CD8-positive, alpha-beta memory T cell (primary cell): ENCODE measurements at regions not wholly inside any gene's neighbourhood (a gene's known extent, or its start where the extent isn't known, plus 50 kb on each side); places are given as distances from the start of the nearest gene placed in this dataset.

Source experiments
- CTCF ChIA-PET: fragments of 350-600 bp; sonication (Branson Sonifier 250); formaldehyde crosslinking; loops from one replicate; lab custom pipeline; 2021; ENCODE audit warnings: antibody characterized with exemption; lab: Charles Lee
- POLR2A ChIA-PET: fragments of 350-600 bp; sonication (Branson Sonifier 250); formaldehyde crosslinking; loops from one replicate; lab custom pipeline; 2021; ENCODE audit warnings: antibody characterized with exemption; lab: Charles Lee
- DNase-seq, 5 donors: peaks; one replicate each; pipeline versions ENCODE4 v3.0.0 to v3.0.0-alpha.2; 2020 to 2022; ENCODE audit warnings: mixed read lengths in 1 of 5
- H3K27ac ChIP-seq: one replicate; pipeline ENCODE4 v1.7.0; 2013; ENCODE audit warnings: low read depth, mild to moderate bottlenecking, low read length, moderate library complexity
- H3K27me3 ChIP-seq: 2 replicates; pipeline ENCODE4 v1.7.0; 2013; ENCODE audit warnings: low read length, mild to moderate bottlenecking; ENCODE audit not compliant: insufficient read depth, poor library complexity, severe bottlenecking
- H3K36me3 ChIP-seq: 2 replicates; pipeline ENCODE4 v1.7.0; 2013; ENCODE audit warnings: mild to moderate bottlenecking, low read length, moderate library complexity; ENCODE audit not compliant: insufficient read depth
- H3K4me1 ChIP-seq: 2 replicates; pipeline ENCODE4 v1.7.0; 2013; ENCODE audit warnings: mild to moderate bottlenecking, low read length, moderate library complexity; ENCODE audit not compliant: insufficient read depth
- H3K4me3 ChIP-seq: 2 replicates; pipeline ENCODE4 v1.7.0; 2013; ENCODE audit warnings: mild to moderate bottlenecking, low read length
- H3K9me3 ChIP-seq: 2 replicates; pipeline ENCODE4 v1.7.0; 2013; ENCODE audit warnings: mild to moderate bottlenecking, low read length
- H3K27ac Mint-ChIP-seq, 8 donors: one replicate each; pipeline ENCODE4 v1.8.0; 2020 to 2021; ENCODE audit warnings: mixed read lengths in 8 of 8, mild to moderate bottlenecking in 6 of 8, inconsistent platforms in 3 of 8, moderate library complexity in 3 of 8
- H3K27me3 Mint-ChIP-seq, 2 donors: one replicate each; pipeline ENCODE4 v1.8.0; 2020 to 2021; ENCODE audit warnings: mixed read lengths in 2 of 2, mild to moderate bottlenecking in 1 of 2, moderate library complexity in 1 of 2
- H3K36me3 Mint-ChIP-seq, 3 donors: one replicate each; pipeline ENCODE4 v1.8.0; 2020 to 2021; ENCODE audit warnings: mixed read lengths in 3 of 3, inconsistent platforms in 1 of 3, mild to moderate bottlenecking in 1 of 3
- H3K4me1 Mint-ChIP-seq, 3 donors: one replicate each; pipeline ENCODE4 v1.8.0; 2020 to 2021; ENCODE audit warnings: mixed read lengths in 3 of 3, inconsistent platforms in 1 of 3, mild to moderate bottlenecking in 1 of 3
- H3K4me3 Mint-ChIP-seq, 7 donors: one replicate each; pipeline ENCODE4 v1.8.0; 2020 to 2021; ENCODE audit warnings: mixed read lengths in 7 of 7, mild to moderate bottlenecking in 6 of 7, moderate library complexity in 4 of 7, inconsistent platforms in 2 of 7
- H3K9me3 Mint-ChIP-seq, 5 donors: one replicate each; pipeline ENCODE4 v1.8.0; 2020 to 2022; ENCODE audit warnings: mixed read lengths in 5 of 5, mild to moderate bottlenecking in 3 of 5, moderate library complexity in 2 of 5, inconsistent platforms in 1 of 5

DNA sequence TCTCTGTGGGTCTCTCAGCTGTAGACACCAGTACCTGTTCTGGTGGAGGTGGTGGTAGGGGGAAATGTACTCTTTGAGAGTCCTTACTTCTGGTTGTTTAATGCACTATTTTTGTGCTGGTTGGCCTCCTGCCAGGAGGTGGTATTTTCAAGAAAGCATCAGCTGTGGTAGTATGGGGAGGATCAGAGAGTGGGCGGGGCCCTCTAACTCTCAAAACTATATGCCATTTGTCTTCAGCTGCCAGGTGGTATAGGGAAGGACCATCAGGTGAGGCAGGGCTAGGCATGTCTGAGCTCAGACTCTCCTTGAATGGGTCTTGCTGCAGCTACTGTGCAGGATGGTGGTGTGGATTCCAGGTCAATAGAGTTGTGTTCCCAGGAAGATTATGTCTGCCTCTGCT lies 1100.8 kb downstream of the CNTNAP5 start:
- DNase-seq = no peak
- ChIA-PET CTCF (no interaction called here), POLR2A (no interaction called here)
- H3K27me3 ChIP-seq = no peaks in the 10 kb centered on the region
- Mint-ChIP-seq H3K4me1 (no peaks in the 10 kb centered on the region), H3K36me3 (no peaks in the 10 kb centered on the region), H3K27ac (no peak overlapping the region), H3K4me3 (no peak overlapping the region), H3K27me3 (no peaks in the 10 kb centered on the region), H3K9me3 (peaks cover 13 to 29% (median 19%) of the 10 kb centered on the region in 5 donors)
- no peak overlapping the region for H3K27ac ChIP-seq
- no peaks in the 10 kb centered on the region for H3K9me3 ChIP-seq
- H3K4me3 ChIP-seq = no peak overlapping the region
- H3K4me1 ChIP-seq = no peaks in the 10 kb centered on the region
- no peaks in the 10 kb centered on the region for H3K36me3 ChIP-seq

- Histone ChIP-seq H3K9me3 (no peaks in the 10 kb centered on the region), H3K27me3 (no peaks in the 10 kb centered on the region), H3K4me3 (no peak overlapping the region), H3K4me1 (no peaks in the 10 kb centered on the region), H3K27ac (no peak overlapping the region), H3K36me3 (no peaks in the 10 kb centered on the region)
- Mint-ChIP-seq H3K27ac (no peak overlapping the region), H3K4me3 (no peak overlapping the region), H3K36me3 (no peaks in the 10 kb centered on the region), H3K9me3 (peaks cover 7 to 13% (median 11%) of the 10 kb centered on the region in 5 donors), H3K27me3 (no peaks in the 10 kb centered on the region), H3K4me1 (no peaks in the 10 kb centered on the region)
- POLR2A ChIA-PET = no interaction called here
- no peak for DNase-seq
- CTCF ChIA-PET = no interaction called here
These were observed 1135.9 kb downstream of the CNTNAP5 start for GRCh38 chr2:125160947-125161346.

DNA sequence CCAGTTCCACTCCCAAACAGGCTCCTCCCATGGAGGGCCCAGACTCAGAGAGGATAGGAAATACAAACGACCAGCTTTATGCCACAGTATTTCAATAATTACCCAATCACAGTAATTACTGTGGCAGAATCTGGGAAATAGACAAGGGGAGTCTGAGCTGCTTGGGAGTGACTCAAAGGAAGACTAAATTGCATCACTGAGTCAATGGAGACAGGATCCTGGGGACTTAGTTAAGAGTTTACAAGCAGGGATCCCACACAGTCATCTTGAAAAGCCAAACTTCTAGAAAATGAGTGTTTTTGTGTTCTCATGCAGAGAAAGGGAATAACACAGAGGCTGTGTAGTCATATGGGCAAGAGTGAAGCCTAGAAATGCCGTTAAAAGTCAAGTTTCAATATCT lies 1142.1 kb downstream of the CNTNAP5 start:
- peaks cover 1 to 24% (median 9%) of the 10 kb centered on the region in 5 donors for H3K9me3 Mint-ChIP-seq
- no peaks in the 10 kb centered on the region for H3K4me1 Mint-ChIP-seq
- no peaks in the 10 kb centered on the region for H3K27me3 Mint-ChIP-seq
- Histone ChIP-seq H3K4me1 (no peaks in the 10 kb centered on the region), H3K36me3 (no peaks in the 10 kb centered on the region), H3K27ac (no peak overlapping the region), H3K9me3 (no peaks in the 10 kb centered on the region), H3K27me3 (no peaks in the 10 kb centered on the region), H3K4me3 (no peak overlapping the region)
- POLR2A ChIA-PET = no interaction called here
- H3K27ac Mint-ChIP-seq = no peak overlapping the region
- no peaks in the 10 kb centered on the region for H3K36me3 Mint-ChIP-seq
- CTCF ChIA-PET = no interaction called here
- no peak overlapping the region for H3K4me3 Mint-ChIP-seq
- DNase-seq = no peak

- ChIA-PET CTCF (no interaction called here), POLR2A (no interaction called here)
- H3K4me3 ChIP-seq = no peak overlapping the region
- no peaks in the 10 kb centered on the region for H3K27me3 ChIP-seq
- H3K9me3 ChIP-seq = no peaks in the 10 kb centered on the region
- peaks cover 1 to 20% (median 9%) of the 10 kb centered on the region in 5 donors for H3K9me3 Mint-ChIP-seq
- no peak overlapping the region for H3K27ac ChIP-seq
- no peaks in the 10 kb centered on the region for H3K4me1 ChIP-seq
- no peak overlapping the region for H3K4me3 Mint-ChIP-seq
- no peaks in the 10 kb centered on the region for H3K27me3 Mint-ChIP-seq
- no peaks in the 10 kb centered on the region for H3K4me1 Mint-ChIP-seq
- H3K27ac Mint-ChIP-seq = no peak overlapping the region
- DNase-seq = no peak
- no peaks in the 10 kb centered on the region for H3K36me3 Mint-ChIP-seq
- no peaks in the 10 kb centered on the region for H3K36me3 ChIP-seq
These were observed 1142.7 kb downstream of the CNTNAP5 start for GRCh38 chr2:125167820-125168219.

DNA sequence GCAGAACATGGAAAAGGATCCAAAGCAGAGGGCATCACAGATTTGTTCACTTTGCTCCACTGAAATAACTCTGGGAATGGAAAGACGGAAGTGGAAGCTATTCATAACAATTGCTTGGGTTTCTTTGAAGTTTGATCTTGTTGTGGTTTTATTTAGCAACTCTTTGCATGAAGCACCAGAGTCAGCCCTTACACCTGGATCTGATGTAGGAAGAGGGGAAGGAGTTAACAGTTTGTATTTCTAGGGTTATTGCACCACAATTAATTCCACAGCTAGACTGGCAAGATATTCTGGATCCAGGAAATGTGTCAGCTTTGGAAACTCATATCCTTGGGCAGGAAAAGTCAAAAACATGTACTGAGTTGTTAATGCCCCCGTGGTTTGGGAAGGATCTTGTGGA lies 1143.4 kb downstream of the CNTNAP5 start:
- H3K4me1 Mint-ChIP-seq = no peaks in the 10 kb centered on the region
- H3K9me3 ChIP-seq = no peaks in the 10 kb centered on the region
- H3K4me1 ChIP-seq = no peaks in the 10 kb centered on the region
- H3K27me3 Mint-ChIP-seq = no peaks in the 10 kb centered on the region
- no peaks in the 10 kb centered on the region for H3K27me3 ChIP-seq
- DNase-seq = no peak
- H3K9me3 Mint-ChIP-seq = peaks cover 2 to 20% (median 13%) of the 10 kb centered on the region in 5 donors
- H3K4me3 ChIP-seq = no peak overlapping the region
- no peak overlapping the region for H3K27ac Mint-ChIP-seq
- H3K36me3 ChIP-seq = no peaks in the 10 kb centered on the region
- no peaks in the 10 kb centered on the region for H3K36me3 Mint-ChIP-seq
- no peak overlapping the region for H3K27ac ChIP-seq
- no peak overlapping the region for H3K4me3 Mint-ChIP-seq
- CTCF ChIA-PET = no interaction called here
- POLR2A ChIA-PET = no interaction called here

- Histone ChIP-seq H3K27me3 (no peaks in the 10 kb centered on the region), H3K27ac (no peak overlapping the region), H3K4me3 (no peak overlapping the region), H3K4me1 (no peaks in the 10 kb centered on the region), H3K9me3 (no peaks in the 10 kb centered on the region), H3K36me3 (no peaks in the 10 kb centered on the region)
- Mint-ChIP-seq H3K4me1 (no peaks in the 10 kb centered on the region), H3K4me3 (no peak overlapping the region), H3K27me3 (no peaks in the 10 kb centered on the region), H3K27ac (no peak overlapping the region), H3K9me3 (peaks cover 5 to 20% (median 15%) of the 10 kb centered on the region in 5 donors), H3K36me3 (no peaks in the 10 kb centered on the region)
- DNase-seq = no peak
- CTCF ChIA-PET = no interaction called here
- POLR2A ChIA-PET = no interaction called here
These were observed 1144.1 kb downstream of the CNTNAP5 start for GRCh38 chr2:125169022-125169763.

GRCh38 chr2:125169764-125170146 lies 1144.7 kb downstream of the CNTNAP5 start:
- DNase-seq = no peak
- H3K4me1 Mint-ChIP-seq = no peaks in the 10 kb centered on the region
- Histone ChIP-seq H3K27me3 (no peaks in the 10 kb centered on the region), H3K4me1 (no peaks in the 10 kb centered on the region), H3K9me3 (no peaks in the 10 kb centered on the region), H3K4me3 (no peak overlapping the region), H3K27ac (no peak overlapping the region), H3K36me3 (no peaks in the 10 kb centered on the region)
- no peak overlapping the region for H3K4me3 Mint-ChIP-seq
- H3K9me3 Mint-ChIP-seq = peaks cover 5 to 24% (median 13%) of the 10 kb centered on the region in 5 donors
- H3K36me3 Mint-ChIP-seq = no peaks in the 10 kb centered on the region
- H3K27me3 Mint-ChIP-seq = no peaks in the 10 kb centered on the region
- CTCF ChIA-PET = no interaction called here
- H3K27ac Mint-ChIP-seq = no peak overlapping the region
- POLR2A ChIA-PET = no interaction called here

DNA sequence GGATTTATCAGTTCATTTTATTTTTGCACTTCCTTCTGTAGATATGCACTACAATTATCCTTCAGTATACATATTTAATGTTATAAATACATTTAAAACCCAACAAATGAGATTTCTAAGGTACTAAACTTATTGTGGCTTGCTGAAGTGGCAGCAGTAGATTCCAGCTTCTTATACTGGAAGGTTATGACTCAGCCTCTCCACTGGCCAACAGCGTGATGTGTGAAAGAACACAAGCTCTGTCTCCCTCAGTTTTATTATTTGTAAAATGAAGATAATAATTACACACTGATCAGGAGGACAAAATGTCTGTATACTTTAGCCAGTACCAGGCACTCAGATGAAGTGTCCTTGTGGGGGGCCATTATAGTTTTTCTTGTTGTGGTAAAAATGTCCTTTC lies 1147.1 kb downstream of the CNTNAP5 start:
- peaks cover 5 to 27% (median 17%) of the 10 kb centered on the region in 5 donors for H3K9me3 Mint-ChIP-seq
- H3K27me3 Mint-ChIP-seq = no peaks in the 10 kb centered on the region
- no peaks in the 10 kb centered on the region for H3K4me1 Mint-ChIP-seq
- H3K4me3 Mint-ChIP-seq = no peak overlapping the region
- no peak for DNase-seq
- Histone ChIP-seq H3K27me3 (no peaks in the 10 kb centered on the region), H3K36me3 (no peaks in the 10 kb centered on the region), H3K4me3 (no peak overlapping the region), H3K9me3 (no peaks in the 10 kb centered on the region), H3K4me1 (no peaks in the 10 kb centered on the region), H3K27ac (no peak overlapping the region)
- ChIA-PET CTCF (no interaction called here), POLR2A (no interaction called here)
- no peaks in the 10 kb centered on the region for H3K36me3 Mint-ChIP-seq
- no peak overlapping the region for H3K27ac Mint-ChIP-seq
